ENCODE measurements at regions not wholly inside any gene's neighbourhood (a gene's known extent, or its start where the extent isn't known, plus 50 kb on each side); places are given as distances from the start of the nearest gene placed in this dataset.
"Not testable (repeated sequence)": the region's sequence is repeated elsewhere in the genome, so short reads cannot be mapped to it uniquely, and the experiment has no call there.

- FAIRE-seq, result no peak
Observed at GRCh38 chr11:97614606-97615005, 1224.8 kb downstream of the JRKL start.

GRCh38 chr11:97615546-97615945 is 1225.7 kb downstream of the JRKL start:
- FAIRE-seq, result no peak

- no peak for FAIRE-seq
Observed at GRCh38 chr11:97617031-97617430, 1227.2 kb downstream of the JRKL start.

GRCh38 chr11:97620007-97620406 is 1230.2 kb downstream of the JRKL start:
- no peak for FAIRE-seq

GRCh38 chr11:97621282-97621681 is 1231.5 kb downstream of the JRKL start:
- FAIRE-seq, result no peak

GRCh38 chr11:97622795-97623194 is 1233.0 kb downstream of the JRKL start:
- FAIRE-seq, result no peak

GRCh38 chr11:97636741-97637140 is 1246.9 kb downstream of the JRKL start:
- FAIRE-seq, result not testable (repeated sequence)

GRCh38 chr11:97637701-97638100 is 1247.9 kb downstream of the JRKL start:
- no peak for FAIRE-seq

GRCh38 chr11:97638641-97639224 is 1248.9 kb downstream of the JRKL start:
- FAIRE-seq, result no peak

- peak; percentile 5 for FAIRE-seq
Observed at GRCh38 chr11:97641988-97642387, 1252.2 kb downstream of the JRKL start.

- FAIRE-seq, result no peak
Observed at GRCh38 chr11:97645736-97646135, 1255.9 kb downstream of the JRKL start.

- no peak for FAIRE-seq
Observed at GRCh38 chr11:97656356-97656755, 1266.5 kb downstream of the JRKL start.

- no peak for FAIRE-seq
Observed at GRCh38 chr11:97657852-97658251, 1268.0 kb downstream of the JRKL start.

- FAIRE-seq, result no peak
Observed at GRCh38 chr11:97667057-97667456, 1277.2 kb downstream of the JRKL start.

- FAIRE-seq, result no peak
Observed at GRCh38 chr11:97683733-97684132, 1293.9 kb downstream of the JRKL start.

GRCh38 chr11:97684486-97685439 is 1295.0 kb downstream of the JRKL start:
- FAIRE-seq, result no peak

GRCh38 chr11:97685695-97686094 is 1295.9 kb downstream of the JRKL start:
- no peak for FAIRE-seq

- FAIRE-seq, result no peak
Observed at GRCh38 chr11:97687111-97687510, 1297.3 kb downstream of the JRKL start.

- no peak for FAIRE-seq
Observed at GRCh38 chr11:97691061-97691460, 1301.2 kb downstream of the JRKL start.

GRCh38 chr11:97702951-97703350 is 1313.1 kb downstream of the JRKL start:
- no peak for FAIRE-seq

- FAIRE-seq, result no peak
Observed at GRCh38 chr11:97703851-97704250, 1314.0 kb downstream of the JRKL start.

- not testable (repeated sequence) for FAIRE-seq
Observed at GRCh38 chr11:97705441-97705840, 1315.3 kb upstream of the CNTN5 start.

- FAIRE-seq, result no peak
Observed at GRCh38 chr11:97717922-97718321, 1302.8 kb upstream of the CNTN5 start.

GRCh38 chr11:97722065-97722464 is 1298.7 kb upstream of the CNTN5 start:
- no peak for FAIRE-seq
